Small intestine (tissue), 7 donors: ENCODE measurements at regions not wholly inside any gene's neighbourhood (a gene's known extent, or its start where the extent isn't known, plus 50 kb on each side); places are given as distances from the start of the nearest gene placed in this dataset.
A peak's percentile ranks its signal among the peaks of the same experiment; 100 is the strongest.

Source experiments
- DNase-seq, 2 donors: peaks; one replicate each; pipeline versions ENCODE4 v3.0.0 to v3.0.0-alpha.2; 2013
- FAIRE-seq: peaks from 2 replicates; lab custom pipeline; 2012; peaks lifted over from hg19 to GRCh38; lab: Jason Lieb, UNC
- H3K27ac ChIP-seq, 3 donors: one replicate each; pipeline ENCODE4 v1.5.1; 2013; ENCODE audit warnings: low read length in 2 of 3, mild to moderate bottlenecking in 2 of 3, control low read depth in 1 of 3, inconsistent platforms in 1 of 3, low read depth in 1 of 3, moderate library complexity in 1 of 3
- H3K27me3 ChIP-seq, 3 donors: one replicate each; pipeline ENCODE4 v1.6.1; 2013; ENCODE audit warnings: low read length in 3 of 3, inconsistent platforms in 1 of 3; ENCODE audit not compliant: control insufficient read depth in 3 of 3, insufficient read depth in 3 of 3
- H3K36me3 ChIP-seq, 3 donors: one replicate each; pipeline ENCODE4 v1.6.1; 2013; ENCODE audit warnings: low read length in 3 of 3, inconsistent platforms in 1 of 3, low read depth in 1 of 3, mild to moderate bottlenecking in 1 of 3, moderate library complexity in 1 of 3; ENCODE audit not compliant: control insufficient read depth in 3 of 3, insufficient read depth in 2 of 3
- H3K4me1 ChIP-seq, 3 donors: one replicate each; pipeline ENCODE4 v1.6.1; 2013; ENCODE audit warnings: low read length in 2 of 3, inconsistent platforms in 1 of 3, low read depth in 1 of 3, mild to moderate bottlenecking in 1 of 3, moderate library complexity in 1 of 3; ENCODE audit not compliant: control insufficient read depth in 3 of 3, insufficient read depth in 2 of 3
- H3K4me3 ChIP-seq, 3 donors: one replicate each; pipeline ENCODE4 v1.5.1; 2013; ENCODE audit warnings: low read length in 3 of 3, control low read depth in 1 of 3, inconsistent platforms in 1 of 3, low read depth in 1 of 3, mild to moderate bottlenecking in 1 of 3, moderate library complexity in 1 of 3
- H3K9me3 ChIP-seq, 2 donors: one replicate each; pipeline ENCODE4 v1.6.1; 2013; ENCODE audit warnings: low read depth in 1 of 2, low read length in 1 of 2; ENCODE audit not compliant: control insufficient read depth in 2 of 2, insufficient read depth in 1 of 2
- WGBS, 3 donors: extraction: QIAGEN DNeasy Blood & Tissue Kit; methylation state at CpG; one replicate each; pipeline ENCODE4 v1.1.7; 2013; 5-methylcytosine and 5-hydroxymethylcytosine counted together
- donor health status: healthy with polysubstance abuse.
- donor health status: control.
- donor health status: control.
- donor health status: Bipolar disorder and iron deficiency.
- donor health status: healthy.

- FAIRE-seq, result no peak
- Histone ChIP-seq H3K4me3 (no peak overlapping the region), H3K36me3 (no peaks in the 10 kb centered on the region), H3K4me1 (peaks cover 0 to 18% (median 0%) of the 10 kb centered on the region in 3 donors), H3K27ac (no peak overlapping the region), H3K27me3 (no peaks in the 10 kb centered on the region), H3K9me3 (no peaks in the 10 kb centered on the region)
- DNase-seq, result no peak
These were observed 295.5 kb upstream of the GADL1 start for GRCh38 chr3:31189971-31190370.

- no peak for FAIRE-seq
- Histone ChIP-seq H3K4me3 (no peak overlapping the region), H3K27ac (no peak overlapping the region), H3K27me3 (no peaks in the 10 kb centered on the region), H3K9me3 (no peaks in the 10 kb centered on the region), H3K36me3 (no peaks in the 10 kb centered on the region), H3K4me1 (peaks cover 0 to 18% (median 0%) of the 10 kb centered on the region in 3 donors)
- 81 to 87% (median 84%) methylated on average over 6 of the region's 6 CpGs for WGBS, 3 donors
- DNase-seq, result no peak
These were observed 296.9 kb upstream of the GADL1 start for GRCh38 chr3:31191354-31191753.

DNA sequence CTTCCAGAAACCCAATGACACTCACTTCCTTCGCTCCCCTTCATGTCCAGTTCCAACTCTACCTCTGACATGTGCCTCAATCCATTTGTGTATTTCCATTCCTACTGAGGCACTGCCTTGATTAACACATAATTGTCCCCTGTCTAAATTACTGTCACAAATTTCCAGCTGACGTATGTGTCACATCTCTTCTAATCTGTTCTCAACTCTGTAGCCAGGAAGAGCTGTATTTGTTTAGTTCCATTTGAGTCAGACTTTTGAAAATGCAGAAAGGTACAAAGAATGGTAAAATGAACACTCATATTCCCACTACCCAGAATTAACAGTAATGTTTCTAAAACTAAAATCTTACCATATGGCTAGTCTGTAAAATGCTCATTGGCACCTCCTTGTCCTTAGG, 299.0 kb upstream of the GADL1 start:
- FAIRE-seq (no peak), DNase-seq (no peak)
- Histone ChIP-seq H3K9me3 (peaks cover 0 to 3% of the 10 kb centered on the region in 2 donors), H3K27ac (no peak overlapping the region), H3K4me1 (peaks cover 0 to 10% (median 0%) of the 10 kb centered on the region in 3 donors), H3K4me3 (no peak overlapping the region), H3K36me3 (no peaks in the 10 kb centered on the region), H3K27me3 (no peaks in the 10 kb centered on the region)
- 89 to 94% (median 90%) methylated on average over 2 of the region's 2 CpGs for WGBS, 3 donors

GRCh38 chr3:31193871-31194270, 299.4 kb upstream of the GADL1 start:
- 92 to 97% (median 93%) methylated on average over 1 of the region's 1 CpG for WGBS, 3 donors
- Histone ChIP-seq H3K4me1 (peaks cover 0 to 11% (median 0%) of the 10 kb centered on the region in 3 donors), H3K27ac (no peak overlapping the region), H3K9me3 (peaks cover 0 to 3% of the 10 kb centered on the region in 2 donors), H3K36me3 (no peaks in the 10 kb centered on the region), H3K27me3 (no peaks in the 10 kb centered on the region), H3K4me3 (no peak overlapping the region)
- no peak for DNase-seq
- FAIRE-seq, result no peak

- H3K27ac ChIP-seq, result no peak overlapping the region
- no peak for DNase-seq
- H3K4me3 ChIP-seq, result no peak overlapping the region
- H3K27me3 ChIP-seq, result no peaks in the 10 kb centered on the region
- H3K4me1 ChIP-seq, result peaks cover 0 to 11% (median 0%) of the 10 kb centered on the region in 3 donors
- no peaks in the 10 kb centered on the region for H3K36me3 ChIP-seq
- peaks cover 0 to 11% of the 10 kb centered on the region in 2 donors for H3K9me3 ChIP-seq
- no peak for FAIRE-seq
These were observed 301.8 kb upstream of the GADL1 start for GRCh38 chr3:31196261-31196660.

DNA sequence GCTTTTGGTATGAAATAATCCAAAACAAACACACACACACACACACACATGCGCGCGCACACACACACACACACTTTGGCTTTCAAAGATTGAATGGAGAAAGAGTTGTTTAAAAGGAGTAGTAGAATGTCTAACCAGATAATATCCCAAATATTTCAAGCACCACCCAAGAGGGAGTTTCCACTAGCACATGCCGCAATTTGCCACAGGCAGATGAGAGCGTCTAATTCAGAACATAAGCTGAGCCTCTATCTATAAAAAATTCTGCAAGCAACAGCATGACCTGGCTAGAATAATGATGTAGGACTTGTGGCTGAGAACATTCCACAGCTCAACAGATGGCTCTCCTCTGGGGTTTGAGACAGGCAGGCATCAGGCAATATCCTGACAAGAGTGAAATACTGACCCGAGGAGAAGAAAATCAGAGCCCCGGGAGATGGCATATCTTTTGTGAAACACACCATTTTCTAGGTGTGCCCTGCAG, 302.5 kb upstream of the GADL1 start:
- H3K27me3 ChIP-seq, result no peaks in the 10 kb centered on the region
- WGBS, 3 donors, result 72 to 76% (median 74%) methylated on average over 7 of the region's 7 CpGs
- DNase-seq, result no peak
- no peak overlapping the region for H3K4me3 ChIP-seq
- no peak for FAIRE-seq
- H3K36me3 ChIP-seq, result no peaks in the 10 kb centered on the region
- H3K27ac ChIP-seq, result no peak overlapping the region
- H3K9me3 ChIP-seq, result peaks cover 0 to 11% of the 10 kb centered on the region in 2 donors
- H3K4me1 ChIP-seq, result peaks cover 0 to 11% (median 0%) of the 10 kb centered on the region in 3 donors

DNA sequence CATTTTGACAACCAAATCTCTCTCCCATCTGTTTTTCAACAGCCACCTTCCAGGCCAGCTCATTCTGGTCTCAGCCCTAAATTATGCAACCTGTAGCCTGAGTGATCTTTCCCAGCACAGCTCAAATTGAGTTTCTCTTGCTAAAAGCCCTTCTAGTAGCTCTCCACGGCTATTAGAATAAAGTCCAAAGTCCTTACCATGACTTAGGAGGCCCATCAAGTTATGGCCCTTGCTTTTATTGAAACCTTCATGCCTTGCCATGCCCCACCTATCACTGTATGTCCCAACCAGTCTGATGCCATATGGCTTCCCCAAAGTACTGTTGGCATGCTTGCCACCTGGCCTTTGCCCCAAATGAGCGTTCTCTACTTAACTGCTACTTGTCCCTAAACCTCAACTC, 303.5 kb upstream of the GADL1 start:
- no peaks in the 10 kb centered on the region for H3K27me3 ChIP-seq
- FAIRE-seq (no peak), DNase-seq (peak; percentile 69 to 78)
- peaks cover 0 to 14% (median 0%) of the 10 kb centered on the region in 3 donors for H3K4me1 ChIP-seq
- no peak overlapping the region for H3K4me3 ChIP-seq
- WGBS, 3 donors, result 21 to 71% (median 31%) methylated on average over 2 of the region's 2 CpGs
- peaks cover 0 to 11% of the 10 kb centered on the region in 2 donors for H3K9me3 ChIP-seq
- no peak overlapping the region for H3K27ac ChIP-seq
- no peaks in the 10 kb centered on the region for H3K36me3 ChIP-seq

GRCh38 chr3:31198890-31199289, 304.4 kb upstream of the GADL1 start:
- FAIRE-seq (no peak), DNase-seq (no peak)
- Histone ChIP-seq H3K4me1 (peaks cover 0 to 21% (median under 1%) of the 10 kb centered on the region in 3 donors), H3K4me3 (no peak overlapping the region), H3K36me3 (no peaks in the 10 kb centered on the region), H3K27ac (no peak overlapping the region), H3K27me3 (no peaks in the 10 kb centered on the region), H3K9me3 (peaks cover 0 to 11% of the 10 kb centered on the region in 2 donors)
